ENCODE measurements at regions not wholly inside any gene's neighbourhood (a gene's known extent, or its start where the extent isn't known, plus 50 kb on each side); places are given as distances from the start of the nearest gene placed in this dataset.
"Not testable (repeated sequence)": the region's sequence is repeated elsewhere in the genome, so short reads cannot be mapped to it uniquely, and the experiment has no call there.

GRCh38 chr16:16563962-16564361, 185.0 kb downstream of the NPIPA7 start:
- not testable (repeated sequence) for DNase-seq

- not testable (repeated sequence) for DNase-seq
These were observed 186.4 kb downstream of the NPIPA7 start for GRCh38 chr16:16565326-16565725.

- DNase-seq = not testable (repeated sequence)
These were observed 191.1 kb downstream of the NPIPA7 start for GRCh38 chr16:16570055-16570454.

GRCh38 chr16:16570874-16571273, 191.9 kb downstream of the NPIPA7 start:
- DNase-seq = not testable (repeated sequence)

GRCh38 chr16:16572130-16572774, 193.3 kb downstream of the NPIPA7 start:
- DNase-seq = not testable (repeated sequence)

GRCh38 chr16:16577062-16577461, 198.1 kb downstream of the NPIPA7 start:
- DNase-seq = not testable (repeated sequence)

- DNase-seq = no peak
These were observed 199.8 kb downstream of the NPIPA7 start for GRCh38 chr16:16578701-16579100.

- not testable (repeated sequence) for DNase-seq
These were observed 204.0 kb downstream of the NPIPA7 start for GRCh38 chr16:16582916-16583315.

GRCh38 chr16:16586073-16586651, 207.2 kb downstream of the NPIPA7 start:
- not testable (repeated sequence) for DNase-seq

GRCh38 chr16:16586969-16587368, 208.0 kb downstream of the NPIPA7 start:
- DNase-seq = not testable (repeated sequence)

- not testable (repeated sequence) for DNase-seq
These were observed 209.5 kb downstream of the NPIPA7 start for GRCh38 chr16:16588436-16588835.

- DNase-seq = not testable (repeated sequence)
These were observed 211.8 kb downstream of the NPIPA7 start for GRCh38 chr16:16590654-16591318.

- peak in 3 of 5 donors; percentile 5 to 25 (median 7) for DNase-seq
These were observed 214.4 kb downstream of the NPIPA7 start for GRCh38 chr16:16593156-16593863.

- not testable (repeated sequence) for DNase-seq
These were observed 216.2 kb downstream of the NPIPA7 start for GRCh38 chr16:16595029-16595718.

GRCh38 chr16:16601239-16601638, 222.3 kb downstream of the NPIPA7 start:
- not testable (repeated sequence) for DNase-seq

GRCh38 chr16:16607401-16608082, 228.6 kb downstream of the NPIPA7 start:
- DNase-seq = not testable (repeated sequence)

- not testable (repeated sequence) for DNase-seq
These were observed 230.7 kb downstream of the NPIPA7 start for GRCh38 chr16:16609627-16610026.

GRCh38 chr16:16610389-16610967, 231.5 kb downstream of the NPIPA7 start:
- DNase-seq = not testable (repeated sequence)

GRCh38 chr16:16613212-16613611, 234.3 kb downstream of the NPIPA7 start:
- not testable (repeated sequence) for DNase-seq

- DNase-seq = not testable (repeated sequence)
These were observed 235.5 kb downstream of the NPIPA7 start for GRCh38 chr16:16614484-16614883.

GRCh38 chr16:16618963-16619465, 240.1 kb downstream of the NPIPA7 start:
- not testable (repeated sequence) for DNase-seq

Measured in T-helper 1 cell (primary cell).